ENCODE measurements at regions not wholly inside any gene's neighbourhood (a gene's known extent, or its start where the extent isn't known, plus 50 kb on each side); places are given as distances from the start of the nearest gene placed in this dataset.

GRCh38 chr5:9956725-9957124, 293.0 kb downstream of the ATPSCKMT start:
- no peak overlapping the region for H2BK5ac ChIP-seq (ENCODE audit: low read depth, low read length)
- no peak overlapping the region for H2BK15ac ChIP-seq (ENCODE audit: low read length)
- H3K36me3 ChIP-seq (ENCODE audit: control insufficient read depth in 2 of 4, insufficient read depth in 4 of 4, low read length in 3 of 4): no peaks in the 10 kb centered on the region
- H4K91ac ChIP-seq (replicated peaks; ENCODE audit: insufficient read length, low read length): no peak overlapping the region
- ChIA-PET CTCF (ENCODE audit: partially characterized antibody) (interaction anchor here (1.0 kb wide), 1 partner anchor 34 kb away, joined by 3 read pairs; no protein-coding TSS in a partner anchor), POLR2A (ENCODE audit: partially characterized antibody) (no interaction called here)
- no peak overlapping the region for H4K5ac ChIP-seq (ENCODE audit: insufficient read length, low read depth, low read length)
- no peak overlapping the region for H3K23ac ChIP-seq (ENCODE audit: insufficient read length)
- H3K4me1 ChIP-seq (replicated peaks in 1 of 4; ENCODE audit: control insufficient read depth in 3 of 4, insufficient read depth in 4 of 4, low read length in 3 of 4): no peaks in the 10 kb centered on the region
- H3K4me2 ChIP-seq (ENCODE audit: insufficient read depth in 1 of 2, low read depth in 2 of 2, low read length in 2 of 2): no peak overlapping the region
- no peak overlapping the region for H3K14ac ChIP-seq (ENCODE audit: insufficient read length)
- no peak overlapping the region for H3K18ac ChIP-seq (ENCODE audit: extremely low read depth, low read length)
- H3K9me3 ChIP-seq (ENCODE audit: insufficient read depth in 2 of 2, low read depth in 1 of 2, low read length in 1 of 2): no peaks in the 10 kb centered on the region
- no peak overlapping the region for H3K4me3 ChIP-seq (ENCODE audit: extremely low read depth in 1 of 4, insufficient read depth in 2 of 4, low read depth in 3 of 4, low read length in 4 of 4)
- H3K79me1 ChIP-seq (ENCODE audit: low read depth, low read length): no peaks in the 10 kb centered on the region
- FAIRE-seq: no peak
- peaks cover 0 to 3% (median 0%) of the 10 kb centered on the region in 4 experiments; a peak in 1 of 7 replicates for H3K27me3 ChIP-seq (replicated peaks in 1 of 4; ENCODE audit: control insufficient read depth in 3 of 4, extremely low read depth in 1 of 4, insufficient read depth in 3 of 4, low read length in 3 of 4)
- no peak overlapping the region for H2BK120ac ChIP-seq (replicated peaks; ENCODE audit: low read depth, low read length)
- no peak overlapping the region for H2AFZ ChIP-seq (ENCODE audit: low read length)
- no peak for DNase-seq (ENCODE audit: low read depth in 1 of 2, low spot score in 2 of 2)
- no peaks in the 10 kb centered on the region for H3K23me2 ChIP-seq (ENCODE audit: low read depth, low read length)
- no peak overlapping the region for H4K8ac ChIP-seq (ENCODE audit: extremely low read depth, insufficient read depth, low read length)
- no peak overlapping the region for H3K4ac ChIP-seq (replicated peaks; ENCODE audit: insufficient read length, low read depth, low read length)
- no peaks in the 10 kb centered on the region for H3K79me2 ChIP-seq (ENCODE audit: control insufficient read depth in 1 of 2, insufficient read depth in 2 of 2, low read length in 2 of 2)
- no peak overlapping the region for H2BK12ac ChIP-seq (ENCODE audit: low read depth, low read length)
- H4K20me1 ChIP-seq (replicated peaks in 1 of 2; ENCODE audit: control insufficient read depth in 1 of 2, insufficient read depth in 2 of 2, low read length in 2 of 2): no peaks in the 10 kb centered on the region
- no peak overlapping the region for H3K56ac ChIP-seq (replicated peaks; ENCODE audit: insufficient read length, low read depth, low read length)
- H2BK20ac ChIP-seq (ENCODE audit: low read length): no peak overlapping the region
- no peak overlapping the region for H2AK5ac ChIP-seq (ENCODE audit: low read depth, low read length)
- H3K27ac ChIP-seq (ENCODE audit: low read depth, low read length): no peak overlapping the region
- H3K9ac ChIP-seq (replicated peaks in 1 of 4; ENCODE audit: extremely low read depth in 1 of 4, low read depth in 3 of 4, low read length in 3 of 4): no peak overlapping the region
- TF ChIP-seq CHD1 (IDR thresholded peaks at IDR 0.05; ENCODE audit: low read depth, low read length) (no peak), KDM5A (IDR thresholded peaks at IDR 0.05; ENCODE audit: low read length) (no peak), CHD2 (IDR thresholded peaks at IDR 0.05; ENCODE audit: low read length) (no peak), PHF8 (conservative IDR thresholded peaks at IDR 0.05; ENCODE audit: low read depth, low read length) (no peak), JUN (IDR thresholded peaks at IDR 0.05; ENCODE audit: low read depth, low read length) (no peak), RFX5 (IDR thresholded peaks at IDR 0.05; ENCODE audit: borderline replicate concordance, low read depth, low read length) (no peak), POLR2AphosphoS5 (IDR thresholded peaks at IDR 0.05; ENCODE audit: low read depth, low read length) (no peak), FOSL1 (IDR thresholded peaks at IDR 0.05; ENCODE audit: insufficient read depth, low read depth, low read length) (no peak), POU5F1 (IDR thresholded peaks at IDR 0.05; ENCODE audit: low read depth, low read length) (no peak), EZH2 (IDR thresholded peaks at IDR 0.05; ENCODE audit: low read depth, low read length, severe bottlenecking) (no peak)
- TF ChIP-seq, protein P1, sequence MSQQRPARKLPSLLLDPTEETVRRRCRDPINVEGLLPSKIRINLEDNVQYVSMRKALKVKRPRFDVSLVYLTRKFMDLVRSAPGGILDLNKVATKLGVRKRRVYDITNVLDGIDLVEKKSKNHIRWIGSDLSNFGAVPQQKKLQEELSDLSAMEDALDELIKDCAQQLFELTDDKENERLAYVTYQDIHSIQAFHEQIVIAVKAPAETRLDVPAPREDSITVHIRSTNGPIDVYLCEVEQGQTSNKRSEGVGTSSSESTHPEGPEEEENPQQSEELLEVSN (IDR thresholded peaks at IDR 0.05): no peak
- TF ChIP-seq, protein P2, sequence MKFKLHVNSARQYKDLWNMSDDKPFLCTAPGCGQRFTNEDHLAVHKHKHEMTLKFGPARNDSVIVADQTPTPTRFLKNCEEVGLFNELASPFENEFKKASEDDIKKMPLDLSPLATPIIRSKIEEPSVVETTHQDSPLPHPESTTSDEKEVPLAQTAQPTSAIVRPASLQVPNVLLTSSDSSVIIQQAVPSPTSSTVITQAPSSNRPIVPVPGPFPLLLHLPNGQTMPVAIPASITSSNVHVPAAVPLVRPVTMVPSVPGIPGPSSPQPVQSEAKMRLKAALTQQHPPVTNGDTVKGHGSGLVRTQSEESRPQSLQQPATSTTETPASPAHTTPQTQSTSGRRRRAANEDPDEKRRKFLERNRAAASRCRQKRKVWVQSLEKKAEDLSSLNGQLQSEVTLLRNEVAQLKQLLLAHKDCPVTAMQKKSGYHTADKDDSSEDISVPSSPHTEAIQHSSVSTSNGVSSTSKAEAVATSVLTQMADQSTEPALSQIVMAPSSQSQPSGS (IDR thresholded peaks at IDR 0.05; ENCODE audit: low read length): no peak
- TF ChIP-seq, protein P3, sequence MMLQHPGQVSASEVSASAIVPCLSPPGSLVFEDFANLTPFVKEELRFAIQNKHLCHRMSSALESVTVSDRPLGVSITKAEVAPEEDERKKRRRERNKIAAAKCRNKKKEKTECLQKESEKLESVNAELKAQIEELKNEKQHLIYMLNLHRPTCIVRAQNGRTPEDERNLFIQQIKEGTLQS (IDR thresholded peaks at IDR 0.05; ENCODE audit: insufficient read depth, low read depth, low read length): no peak
